WTC11 (cell line): ENCODE measurements at regions not wholly inside any gene's neighbourhood (a gene's known extent, or its start where the extent isn't known, plus 50 kb on each side); places are given as distances from the start of the nearest gene placed in this dataset.

ENCODE experiments used
- ATAC-seq: fragments of 200-7000 bp; cut with Tn5 transposase; 2 replicates; pipeline ENCODE4 v1.10.0; 2021; ENCODE audit warnings: mild to moderate bottlenecking, moderate library complexity
- CTCF ChIA-PET: fragments of 300-600 bp; sonication (Branson Sonifier 250); formaldehyde crosslinking; loops from one replicate; lab custom pipeline; 2021; ENCODE audit warnings: antibody characterized with exemption; lab: Charles Lee
- POLR2A ChIA-PET: fragments of 350-600 bp; sonication (Branson Sonifier 250); formaldehyde crosslinking; loops from one replicate; lab custom pipeline; 2021; ENCODE audit warnings: antibody characterized with exemption; lab: Charles Lee
- DNase-seq: peaks from one replicate; pipeline ENCODE4 v3.0.0; 2021; ENCODE audit warnings: low spot score
- H3K27ac Mint-ChIP-seq: 2 replicates; pipeline ENCODE4 v1.8.0; 2021; ENCODE audit warnings: mixed read lengths
- H3K27me3 Mint-ChIP-seq: 2 replicates; pipeline ENCODE4 v1.8.0; 2021; ENCODE audit warnings: low read depth, mild to moderate bottlenecking, moderate library complexity, mixed read lengths
- H3K36me3 Mint-ChIP-seq: 2 replicates; pipeline ENCODE4 v1.8.0; 2021; ENCODE audit warnings: mixed read lengths
- H3K4me1 Mint-ChIP-seq: 2 replicates; pipeline ENCODE4 v1.8.0; 2022; ENCODE audit warnings: mixed read lengths
- H3K4me3 Mint-ChIP-seq: 2 replicates; pipeline ENCODE4 v1.8.0; 2021; ENCODE audit warnings: mild to moderate bottlenecking, moderate library complexity, mixed read lengths
- H3K9me3 Mint-ChIP-seq: 2 replicates; pipeline ENCODE4 v1.8.0; 2021; ENCODE audit warnings: mixed read lengths
- ELF4 ChIP-seq: sonication (generic); formaldehyde crosslinking; IDR thresholded peaks from 2 replicates; pipeline ENCODE4 v1.8.1; 2022; ENCODE audit warnings: low read depth, mild to moderate bottlenecking, moderate library complexity, missing genetic modification reagents
- GABPB1 ChIP-seq: sonication (generic); formaldehyde crosslinking; IDR thresholded peaks from 2 replicates; pipeline ENCODE4 v1.8.1; 2023; ENCODE audit warnings: mild to moderate bottlenecking, missing genetic modification reagents
- GRHL2 ChIP-seq: fragments of 250-450 bp; sonication (Bioruptor Pico); IDR thresholded peaks from 2 replicates; pipeline ENCODE4 v1.8.0; 2022; ENCODE audit warnings: mild to moderate bottlenecking, moderate library complexity; ENCODE audit not compliant: insufficient replicate concordance, severe bottlenecking
- MXD4 ChIP-seq: fragments of 250-450 bp; sonication (Bioruptor Pico); IDR thresholded peaks from 2 replicates; pipeline ENCODE4 v1.8.0; 2021; ENCODE audit warnings: mild to moderate bottlenecking, moderate library complexity, borderline replicate concordance
- MYBL2 ChIP-seq: sonication (generic); formaldehyde crosslinking; IDR thresholded peaks from 2 replicates; pipeline ENCODE4 v1.8.1; 2023; ENCODE audit warnings: mild to moderate bottlenecking, moderate library complexity, missing genetic modification reagents
- OVOL2 ChIP-seq: fragments of 250-450 bp; sonication (Bioruptor Pico); IDR thresholded peaks from 2 replicates; pipeline ENCODE4 v1.9.0; 2021; ENCODE audit warnings: mild to moderate bottlenecking, borderline replicate concordance
- TEAD1 ChIP-seq: sonication (generic); formaldehyde crosslinking; IDR thresholded peaks from 2 replicates; pipeline ENCODE4 v1.8.0; 2022; ENCODE audit warnings: mild to moderate bottlenecking, missing genetic modification reagents
- TEAD4 ChIP-seq: sonication (generic); formaldehyde crosslinking; IDR thresholded peaks from 2 replicates; pipeline ENCODE4 v1.8.0; 2022; ENCODE audit warnings: mild to moderate bottlenecking, missing genetic modification reagents
- ZNF121 ChIP-seq: sonication (generic); formaldehyde crosslinking; IDR thresholded peaks from 2 replicates; pipeline ENCODE4 v1.8.0; 2023; ENCODE audit warnings: missing genetic modification reagents
- ZNF138 ChIP-seq: sonication (generic); formaldehyde crosslinking; conservative IDR thresholded peaks from 2 replicates; pipeline ENCODE4 v1.8.1; 2022; ENCODE audit warnings: mild to moderate bottlenecking, moderate library complexity, missing genetic modification reagents
- ZNF317 ChIP-seq: sonication (generic); formaldehyde crosslinking; IDR thresholded peaks from 2 replicates; pipeline ENCODE4 v1.8.1; 2023; ENCODE audit warnings: low read depth, mild to moderate bottlenecking, moderate library complexity, missing genetic modification reagents, borderline replicate concordance
- TF ChIP-seq, protein P1 (sequence below): sonication (generic); formaldehyde crosslinking; IDR thresholded peaks from 2 replicates; pipeline ENCODE4 v1.8.1; 2022; ENCODE audit warnings: mild to moderate bottlenecking, moderate library complexity, missing genetic modification reagents
- TF ChIP-seq, protein P2 (sequence below): sonication (generic); formaldehyde crosslinking; IDR thresholded peaks from 2 replicates; pipeline ENCODE4 v1.8.1; 2023; ENCODE audit warnings: mild to moderate bottlenecking, missing genetic modification reagents, moderate library complexity
- TF ChIP-seq, protein P3 (sequence below): sonication (generic); formaldehyde crosslinking; IDR thresholded peaks from 2 replicates; pipeline ENCODE4 v1.8.1; 2022; ENCODE audit warnings: low read depth, mild to moderate bottlenecking, moderate library complexity, missing genetic modification reagents, borderline replicate concordance
- TF ChIP-seq, protein P4 (sequence below): sonication (generic); formaldehyde crosslinking; IDR thresholded peaks from 2 replicates; pipeline ENCODE4 v1.8.0; 2023; ENCODE audit warnings: missing genetic modification reagents, mild to moderate bottlenecking, borderline replicate concordance
- TF ChIP-seq, protein P5 (sequence below): fragments of 250-450 bp; sonication (Bioruptor Pico); IDR thresholded peaks from 2 replicates; pipeline ENCODE4 v1.8.0; 2021; ENCODE audit warnings: mild to moderate bottlenecking
- TF ChIP-seq, protein P6 (sequence below): sonication (generic); formaldehyde crosslinking; IDR thresholded peaks from 2 replicates; pipeline ENCODE4 v1.8.1; 2023; ENCODE audit warnings: mild to moderate bottlenecking, missing genetic modification reagents
- TF ChIP-seq, protein P7 (sequence below): sonication (generic); formaldehyde crosslinking; conservative IDR thresholded peaks from 2 replicates; pipeline ENCODE4 v1.8.1; 2023; ENCODE audit warnings: mild to moderate bottlenecking, low read depth, missing genetic modification reagents, moderate library complexity
- TF ChIP-seq, protein P8 (sequence below): sonication (generic); formaldehyde crosslinking; conservative IDR thresholded peaks from 2 replicates; pipeline ENCODE4 v1.8.1; 2022; ENCODE audit warnings: mild to moderate bottlenecking, missing genetic modification reagents

DNA sequence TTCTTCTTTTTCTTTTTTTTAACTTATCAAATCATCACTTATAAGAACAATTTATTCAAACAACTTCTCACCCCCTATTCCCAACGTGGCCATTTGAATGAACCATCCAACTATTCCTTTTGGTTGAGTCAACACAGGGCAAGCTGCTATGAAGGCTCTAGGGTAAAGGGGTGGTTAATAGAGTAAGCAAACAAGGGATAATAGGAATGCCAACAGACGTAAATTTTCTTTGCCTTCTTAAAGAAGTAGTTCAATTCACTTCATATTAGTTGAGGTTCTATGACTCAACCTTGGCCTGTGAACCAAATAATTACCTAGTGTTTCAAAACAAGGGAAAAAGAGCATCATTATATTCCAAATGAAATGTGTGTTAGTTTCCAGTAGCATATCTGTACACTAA lies 1383.8 kb upstream of the SLC10A2 start:
- Mint-ChIP-seq H3K27ac (no peak overlapping the region), H3K27me3 (no peaks in the 10 kb centered on the region), H3K4me1 (peaks cover 7% of the 10 kb centered on the region), H3K9me3 (peaks cover 38% of the 10 kb centered on the region), H3K36me3 (peaks cover under 1% of the 10 kb centered on the region; the same call in 1 of the 2 replicates), H3K4me3 (no peak overlapping the region)
- TF ChIP-seq, protein P1, sequence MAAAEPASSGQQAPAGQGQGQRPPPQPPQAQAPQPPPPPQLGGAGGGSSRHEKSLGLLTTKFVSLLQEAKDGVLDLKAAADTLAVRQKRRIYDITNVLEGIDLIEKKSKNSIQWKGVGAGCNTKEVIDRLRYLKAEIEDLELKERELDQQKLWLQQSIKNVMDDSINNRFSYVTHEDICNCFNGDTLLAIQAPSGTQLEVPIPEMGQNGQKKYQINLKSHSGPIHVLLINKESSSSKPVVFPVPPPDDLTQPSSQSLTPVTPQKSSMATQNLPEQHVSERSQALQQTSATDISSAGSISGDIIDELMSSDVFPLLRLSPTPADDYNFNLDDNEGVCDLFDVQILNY (CRISPR knock-in tag), result no peak
- TF ChIP-seq TEAD1 (CRISPR knock-in tag), result no peak
- TF ChIP-seq, protein P2, sequence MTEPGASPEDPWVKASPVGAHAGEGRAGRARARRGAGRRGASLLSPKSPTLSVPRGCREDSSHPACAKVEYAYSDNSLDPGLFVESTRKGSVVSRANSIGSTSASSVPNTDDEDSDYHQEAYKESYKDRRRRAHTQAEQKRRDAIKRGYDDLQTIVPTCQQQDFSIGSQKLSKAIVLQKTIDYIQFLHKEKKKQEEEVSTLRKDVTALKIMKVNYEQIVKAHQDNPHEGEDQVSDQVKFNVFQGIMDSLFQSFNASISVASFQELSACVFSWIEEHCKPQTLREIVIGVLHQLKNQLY (CRISPR knock-in tag), result no peak
- ChIA-PET POLR2A (no interaction called here), CTCF (no interaction called here)
- ATAC-seq, result no peak
- DNase-seq, result no peak

DNA sequence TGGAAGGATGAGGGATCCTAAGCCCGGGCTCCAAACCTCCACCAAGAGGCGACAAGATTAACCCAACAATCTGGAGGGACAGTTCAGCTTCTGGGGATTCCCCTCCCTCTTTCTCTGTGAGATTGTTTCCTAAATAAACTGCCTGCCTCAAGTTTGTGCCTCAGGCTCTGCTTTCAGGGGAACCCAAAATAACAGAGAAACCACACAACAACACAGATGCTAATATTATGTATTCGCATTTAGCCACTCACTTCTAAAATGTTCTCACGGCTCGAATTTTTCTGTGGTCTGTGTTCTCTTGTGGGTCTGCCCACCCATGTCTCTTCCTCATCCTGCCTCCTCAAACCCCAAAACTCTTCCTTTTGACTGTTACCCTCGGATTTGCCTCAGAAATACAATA lies 1381.1 kb upstream of the SLC10A2 start:
- peak overlapping the region; percentile 63 for H3K27ac Mint-ChIP-seq
- H3K9me3 Mint-ChIP-seq, result peaks cover 48% of the 10 kb centered on the region
- no peak for DNase-seq
- peaks cover 16% of the 10 kb centered on the region for H3K4me1 Mint-ChIP-seq
- no peaks in the 10 kb centered on the region for H3K27me3 Mint-ChIP-seq
- no peak overlapping the region for H3K4me3 Mint-ChIP-seq
- no peak for TF ChIP-seq ZNF317 (CRISPR knock-in tag)
- no peak for TF ChIP-seq GRHL2 (CRISPR knock-in tag)
- TF ChIP-seq OVOL2 (CRISPR knock-in tag), result no peak
- TF ChIP-seq, protein P3, sequence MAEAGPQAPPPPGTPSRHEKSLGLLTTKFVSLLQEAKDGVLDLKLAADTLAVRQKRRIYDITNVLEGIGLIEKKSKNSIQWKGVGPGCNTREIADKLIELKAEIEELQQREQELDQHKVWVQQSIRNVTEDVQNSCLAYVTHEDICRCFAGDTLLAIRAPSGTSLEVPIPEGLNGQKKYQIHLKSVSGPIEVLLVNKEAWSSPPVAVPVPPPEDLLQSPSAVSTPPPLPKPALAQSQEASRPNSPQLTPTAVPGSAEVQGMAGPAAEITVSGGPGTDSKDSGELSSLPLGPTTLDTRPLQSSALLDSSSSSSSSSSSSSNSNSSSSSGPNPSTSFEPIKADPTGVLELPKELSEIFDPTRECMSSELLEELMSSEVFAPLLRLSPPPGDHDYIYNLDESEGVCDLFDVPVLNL (CRISPR knock-in tag), result no peak
- TF ChIP-seq, protein P4, sequence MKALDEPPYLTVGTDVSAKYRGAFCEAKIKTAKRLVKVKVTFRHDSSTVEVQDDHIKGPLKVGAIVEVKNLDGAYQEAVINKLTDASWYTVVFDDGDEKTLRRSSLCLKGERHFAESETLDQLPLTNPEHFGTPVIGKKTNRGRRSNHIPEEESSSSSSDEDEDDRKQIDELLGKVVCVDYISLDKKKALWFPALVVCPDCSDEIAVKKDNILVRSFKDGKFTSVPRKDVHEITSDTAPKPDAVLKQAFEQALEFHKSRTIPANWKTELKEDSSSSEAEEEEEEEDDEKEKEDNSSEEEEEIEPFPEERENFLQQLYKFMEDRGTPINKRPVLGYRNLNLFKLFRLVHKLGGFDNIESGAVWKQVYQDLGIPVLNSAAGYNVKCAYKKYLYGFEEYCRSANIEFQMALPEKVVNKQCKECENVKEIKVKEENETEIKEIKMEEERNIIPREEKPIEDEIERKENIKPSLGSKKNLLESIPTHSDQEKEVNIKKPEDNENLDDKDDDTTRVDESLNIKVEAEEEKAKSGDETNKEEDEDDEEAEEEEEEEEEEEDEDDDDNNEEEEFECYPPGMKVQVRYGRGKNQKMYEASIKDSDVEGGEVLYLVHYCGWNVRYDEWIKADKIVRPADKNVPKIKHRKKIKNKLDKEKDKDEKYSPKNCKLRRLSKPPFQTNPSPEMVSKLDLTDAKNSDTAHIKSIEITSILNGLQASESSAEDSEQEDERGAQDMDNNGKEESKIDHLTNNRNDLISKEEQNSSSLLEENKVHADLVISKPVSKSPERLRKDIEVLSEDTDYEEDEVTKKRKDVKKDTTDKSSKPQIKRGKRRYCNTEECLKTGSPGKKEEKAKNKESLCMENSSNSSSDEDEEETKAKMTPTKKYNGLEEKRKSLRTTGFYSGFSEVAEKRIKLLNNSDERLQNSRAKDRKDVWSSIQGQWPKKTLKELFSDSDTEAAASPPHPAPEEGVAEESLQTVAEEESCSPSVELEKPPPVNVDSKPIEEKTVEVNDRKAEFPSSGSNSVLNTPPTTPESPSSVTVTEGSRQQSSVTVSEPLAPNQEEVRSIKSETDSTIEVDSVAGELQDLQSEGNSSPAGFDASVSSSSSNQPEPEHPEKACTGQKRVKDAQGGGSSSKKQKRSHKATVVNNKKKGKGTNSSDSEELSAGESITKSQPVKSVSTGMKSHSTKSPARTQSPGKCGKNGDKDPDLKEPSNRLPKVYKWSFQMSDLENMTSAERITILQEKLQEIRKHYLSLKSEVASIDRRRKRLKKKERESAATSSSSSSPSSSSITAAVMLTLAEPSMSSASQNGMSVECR (CRISPR knock-in tag), result no peak
- no peak for TF ChIP-seq MYBL2 (CRISPR knock-in tag)
- TF ChIP-seq, protein P5, sequence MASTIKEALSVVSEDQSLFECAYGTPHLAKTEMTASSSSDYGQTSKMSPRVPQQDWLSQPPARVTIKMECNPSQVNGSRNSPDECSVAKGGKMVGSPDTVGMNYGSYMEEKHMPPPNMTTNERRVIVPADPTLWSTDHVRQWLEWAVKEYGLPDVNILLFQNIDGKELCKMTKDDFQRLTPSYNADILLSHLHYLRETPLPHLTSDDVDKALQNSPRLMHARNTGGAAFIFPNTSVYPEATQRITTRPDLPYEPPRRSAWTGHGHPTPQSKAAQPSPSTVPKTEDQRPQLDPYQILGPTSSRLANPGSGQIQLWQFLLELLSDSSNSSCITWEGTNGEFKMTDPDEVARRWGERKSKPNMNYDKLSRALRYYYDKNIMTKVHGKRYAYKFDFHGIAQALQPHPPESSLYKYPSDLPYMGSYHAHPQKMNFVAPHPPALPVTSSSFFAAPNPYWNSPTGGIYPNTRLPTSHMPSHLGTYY (CRISPR knock-in tag), result no peak
- TF ChIP-seq ZNF121 (CRISPR knock-in tag), result no peak
- no peak for TF ChIP-seq ZNF138
- TF ChIP-seq GABPB1, result no peak
- TF ChIP-seq, all 79 proteins: peak for 0
- POLR2A ChIA-PET, result no interaction called here
- no peak for ATAC-seq
- no peaks in the 10 kb centered on the region for H3K36me3 Mint-ChIP-seq
- CTCF ChIA-PET, result no interaction called here

DNA sequence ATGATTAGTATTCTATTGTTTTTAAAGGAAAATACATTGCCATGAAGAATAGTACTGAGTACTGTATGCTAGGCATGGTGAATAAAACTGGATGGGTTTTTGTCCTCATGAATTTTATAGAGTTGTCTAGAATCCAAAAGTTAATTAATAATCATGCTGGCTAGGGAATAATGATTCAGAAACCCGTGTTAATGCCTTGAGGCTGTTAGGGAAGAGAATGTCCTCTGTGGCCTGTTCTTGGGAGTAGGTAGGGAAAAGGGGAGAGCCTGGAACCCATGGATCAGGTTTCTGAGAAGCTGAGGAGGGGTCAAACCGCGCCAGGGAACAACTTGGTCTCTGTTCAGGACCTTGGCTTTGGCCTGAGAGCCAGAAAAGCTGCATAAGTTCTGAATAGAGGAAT lies 1376.3 kb upstream of the SLC10A2 start:
- CTCF ChIA-PET, result no interaction called here
- no peak for ATAC-seq
- TF ChIP-seq, protein P6, sequence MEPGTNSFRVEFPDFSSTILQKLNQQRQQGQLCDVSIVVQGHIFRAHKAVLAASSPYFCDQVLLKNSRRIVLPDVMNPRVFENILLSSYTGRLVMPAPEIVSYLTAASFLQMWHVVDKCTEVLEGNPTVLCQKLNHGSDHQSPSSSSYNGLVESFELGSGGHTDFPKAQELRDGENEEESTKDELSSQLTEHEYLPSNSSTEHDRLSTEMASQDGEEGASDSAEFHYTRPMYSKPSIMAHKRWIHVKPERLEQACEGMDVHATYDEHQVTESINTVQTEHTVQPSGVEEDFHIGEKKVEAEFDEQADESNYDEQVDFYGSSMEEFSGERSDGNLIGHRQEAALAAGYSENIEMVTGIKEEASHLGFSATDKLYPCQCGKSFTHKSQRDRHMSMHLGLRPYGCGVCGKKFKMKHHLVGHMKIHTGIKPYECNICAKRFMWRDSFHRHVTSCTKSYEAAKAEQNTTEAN, result no peak
- TF ChIP-seq, protein P7, sequence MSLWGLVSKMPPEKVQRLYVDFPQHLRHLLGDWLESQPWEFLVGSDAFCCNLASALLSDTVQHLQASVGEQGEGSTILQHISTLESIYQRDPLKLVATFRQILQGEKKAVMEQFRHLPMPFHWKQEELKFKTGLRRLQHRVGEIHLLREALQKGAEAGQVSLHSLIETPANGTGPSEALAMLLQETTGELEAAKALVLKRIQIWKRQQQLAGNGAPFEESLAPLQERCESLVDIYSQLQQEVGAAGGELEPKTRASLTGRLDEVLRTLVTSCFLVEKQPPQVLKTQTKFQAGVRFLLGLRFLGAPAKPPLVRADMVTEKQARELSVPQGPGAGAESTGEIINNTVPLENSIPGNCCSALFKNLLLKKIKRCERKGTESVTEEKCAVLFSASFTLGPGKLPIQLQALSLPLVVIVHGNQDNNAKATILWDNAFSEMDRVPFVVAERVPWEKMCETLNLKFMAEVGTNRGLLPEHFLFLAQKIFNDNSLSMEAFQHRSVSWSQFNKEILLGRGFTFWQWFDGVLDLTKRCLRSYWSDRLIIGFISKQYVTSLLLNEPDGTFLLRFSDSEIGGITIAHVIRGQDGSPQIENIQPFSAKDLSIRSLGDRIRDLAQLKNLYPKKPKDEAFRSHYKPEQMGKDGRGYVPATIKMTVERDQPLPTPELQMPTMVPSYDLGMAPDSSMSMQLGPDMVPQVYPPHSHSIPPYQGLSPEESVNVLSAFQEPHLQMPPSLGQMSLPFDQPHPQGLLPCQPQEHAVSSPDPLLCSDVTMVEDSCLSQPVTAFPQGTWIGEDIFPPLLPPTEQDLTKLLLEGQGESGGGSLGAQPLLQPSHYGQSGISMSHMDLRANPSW (CRISPR knock-in tag), result no peak
- TF ChIP-seq OVOL2 (CRISPR knock-in tag) (no peak), ELF4 (CRISPR knock-in tag) (no peak), MXD4 (CRISPR knock-in tag) (no peak), TEAD4 (CRISPR knock-in tag) (no peak), ZNF121 (CRISPR knock-in tag) (no peak)
- TF ChIP-seq, protein P8, sequence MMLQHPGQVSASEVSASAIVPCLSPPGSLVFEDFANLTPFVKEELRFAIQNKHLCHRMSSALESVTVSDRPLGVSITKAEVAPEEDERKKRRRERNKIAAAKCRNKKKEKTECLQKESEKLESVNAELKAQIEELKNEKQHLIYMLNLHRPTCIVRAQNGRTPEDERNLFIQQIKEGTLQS (CRISPR knock-in tag), result no peak

More for the DNA sequence above, 1376.3 kb upstream of the SLC10A2 start:
- no peak overlapping the region for H3K4me3 Mint-ChIP-seq
- no peaks in the 10 kb centered on the region for H3K27me3 Mint-ChIP-seq
- no peaks in the 10 kb centered on the region for H3K36me3 Mint-ChIP-seq
- peaks cover 33% of the 10 kb centered on the region for H3K9me3 Mint-ChIP-seq
- no peak for DNase-seq
- POLR2A ChIA-PET, result no interaction called here
- peaks cover 11% of the 10 kb centered on the region for H3K4me1 Mint-ChIP-seq
- H3K27ac Mint-ChIP-seq, result no peak overlapping the region
